ENCODE measurements at regions not wholly inside any gene's neighbourhood (a gene's known extent, or its start where the extent isn't known, plus 50 kb on each side); places are given as distances from the start of the nearest gene placed in this dataset.
"Not testable (repeated sequence)": the region's sequence is repeated elsewhere in the genome, so short reads cannot be mapped to it uniquely, and the experiment has no call there.

DNA sequence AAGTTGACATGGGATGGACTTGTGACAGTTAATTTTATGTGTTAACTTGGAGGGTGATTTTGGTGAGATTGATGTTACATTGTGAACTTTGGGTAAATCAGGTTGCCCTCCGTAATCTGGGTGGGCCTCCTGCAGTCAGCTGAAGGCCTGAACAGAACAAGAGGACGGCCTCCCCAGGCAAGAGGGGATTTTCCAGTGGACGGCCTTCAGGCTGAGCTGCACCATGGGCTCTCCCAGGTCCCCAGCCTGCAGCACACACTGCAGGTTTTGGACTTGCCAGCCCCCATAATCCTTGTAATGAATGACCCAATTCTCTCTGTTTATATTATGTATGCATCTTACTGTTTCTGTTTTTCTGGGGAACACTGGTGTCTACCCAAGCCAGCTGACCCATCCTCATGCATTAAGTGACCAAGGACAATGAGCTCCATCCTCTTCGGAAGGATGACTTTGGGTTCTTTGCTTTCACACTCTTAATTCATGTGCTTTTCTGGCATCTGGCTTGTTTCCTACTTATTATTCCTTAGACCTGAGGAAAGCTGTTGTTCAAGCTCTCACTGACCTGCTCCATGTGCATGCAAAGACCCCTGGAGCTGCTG, 64.2 kb downstream of the DACT2 start:
- no peak for DNase-seq

DNA sequence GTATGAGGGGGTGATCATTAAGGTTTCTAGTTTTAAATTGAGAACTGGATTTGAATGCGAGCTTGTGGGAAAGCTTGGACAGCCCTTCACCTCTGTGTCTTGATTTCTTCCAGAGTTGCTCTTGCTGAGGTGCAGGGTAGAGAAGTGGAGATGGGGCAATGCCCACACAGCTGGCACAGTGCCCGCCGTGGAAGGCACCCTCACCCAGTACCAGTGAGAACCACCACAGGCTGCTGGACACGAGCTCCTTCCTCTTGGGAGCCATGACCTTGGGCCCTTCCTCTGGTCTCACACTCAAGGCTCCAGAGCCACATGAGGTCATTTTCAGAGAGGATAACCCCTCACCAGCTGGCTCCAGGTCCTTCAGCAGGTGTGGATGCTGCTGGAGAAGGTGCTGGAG, 67.3 kb downstream of the DACT2 start:
- DNase-seq = no peak

DNA sequence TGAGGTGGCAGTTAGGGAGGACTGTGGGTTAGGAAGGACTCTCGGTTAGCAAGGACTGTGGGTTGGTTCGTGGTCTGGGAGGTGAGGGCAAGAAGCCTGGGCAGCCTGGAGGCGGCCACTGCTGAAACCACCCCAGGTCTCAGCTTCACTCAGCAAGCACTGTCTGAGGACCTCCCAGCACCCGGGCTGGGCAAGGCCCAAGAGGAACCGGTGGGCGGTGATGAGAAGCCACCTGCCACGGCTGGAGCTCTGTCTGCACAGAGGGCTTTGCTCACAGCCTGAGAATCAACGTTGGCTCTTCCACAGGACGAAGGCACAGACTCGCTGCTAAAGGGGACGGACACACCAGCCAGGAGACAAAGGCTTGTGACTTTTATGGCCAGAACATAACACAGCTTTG, 69.3 kb downstream of the DACT2 start:
- DNase-seq = no peak

- no peak for DNase-seq
Observed at GRCh38 chr6:168249746-168250145, 69.8 kb downstream of the DACT2 start.

DNA sequence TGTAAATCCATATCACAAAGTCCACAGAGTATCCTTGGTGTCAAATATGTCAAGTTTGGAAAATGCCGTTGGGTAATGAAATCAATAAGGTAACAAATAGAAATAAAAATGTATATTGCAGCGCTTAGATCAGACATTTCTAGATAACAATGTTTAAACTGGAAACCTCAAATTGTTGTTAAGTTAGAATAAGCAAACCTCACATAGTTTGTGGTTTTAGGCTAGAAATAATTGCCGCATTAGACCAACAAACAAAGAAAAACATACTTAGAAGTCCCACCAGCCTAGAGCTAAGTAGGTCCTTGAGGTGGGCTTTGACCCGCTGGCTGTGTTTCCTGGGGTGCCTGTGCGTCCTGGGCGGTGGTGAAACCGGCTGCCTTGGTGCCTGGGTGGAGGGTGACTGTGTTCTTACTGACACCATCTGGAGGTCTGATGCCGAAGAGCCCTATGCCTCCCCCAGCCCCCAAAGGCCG, 71.4 kb downstream of the DACT2 start:
- DNase-seq = no peak

GRCh38 chr6:168247443-168248147, 72.0 kb downstream of the DACT2 start:
- peak; percentile 68 for DNase-seq

GRCh38 chr6:168244961-168245551, 74.5 kb downstream of the DACT2 start:
- peak; percentile 60 for DNase-seq

GRCh38 chr6:168243812-168244376, 75.7 kb downstream of the DACT2 start:
- DNase-seq = no peak

DNA sequence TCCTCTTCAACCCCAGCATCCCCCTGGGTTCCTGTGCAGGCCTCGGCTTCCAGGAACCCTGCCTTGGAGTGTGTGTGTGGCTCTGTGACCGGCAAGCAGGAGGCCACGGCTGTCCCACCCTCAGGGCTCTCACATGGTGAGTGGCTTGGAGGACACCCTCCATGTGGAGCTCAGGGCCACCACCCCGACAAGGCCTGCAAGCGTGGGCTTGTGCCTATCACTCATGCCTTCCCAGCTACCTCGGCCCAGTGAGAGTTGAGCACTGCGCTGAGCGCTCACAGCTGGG, 76.7 kb downstream of the DACT2 start:
- no peak for DNase-seq

DNA sequence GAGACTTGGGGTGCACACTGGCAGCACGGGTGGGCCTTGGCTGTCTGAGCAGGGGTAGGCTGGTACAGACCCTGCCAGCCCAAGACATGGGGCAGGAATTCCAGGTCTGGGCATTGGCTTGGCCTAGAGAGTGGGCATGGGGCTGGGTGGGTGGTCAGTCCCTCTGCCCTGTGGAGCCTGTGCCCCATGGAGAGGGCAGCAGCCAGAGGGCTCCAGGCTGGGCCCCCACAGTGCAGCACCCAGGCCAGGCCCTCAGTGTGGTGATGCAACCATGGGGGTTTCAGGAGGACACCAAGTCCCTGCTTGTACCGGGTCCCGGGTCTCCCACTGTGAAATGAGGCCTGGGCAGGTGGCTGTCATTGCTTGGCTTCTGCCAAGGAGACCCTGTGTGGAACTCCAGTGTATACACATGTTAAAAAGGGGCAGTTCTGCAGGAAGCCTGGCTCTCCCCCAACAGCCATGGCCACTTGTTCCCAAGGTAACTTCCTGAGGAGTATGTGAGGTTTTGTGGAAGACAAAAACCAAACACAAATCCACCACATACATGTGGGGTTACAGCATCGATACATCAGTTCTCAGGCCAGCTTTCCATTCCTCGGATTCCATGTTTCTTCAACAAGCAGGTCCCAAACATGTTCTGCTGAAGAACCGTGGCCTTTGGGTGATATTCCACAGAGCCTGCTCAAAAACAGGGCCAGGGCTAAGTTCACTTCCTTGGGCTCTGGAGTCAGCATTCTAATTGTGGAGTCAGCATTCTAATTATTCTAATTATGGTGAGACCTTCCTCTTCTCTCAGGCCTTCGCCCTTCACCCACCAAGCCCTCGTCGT, 77.3 kb downstream of the DACT2 start:
- no peak for DNase-seq

- DNase-seq = no peak
Observed at GRCh38 chr6:168240160-168240559, 79.4 kb downstream of the DACT2 start.

GRCh38 chr6:168239044-168239773, 80.4 kb downstream of the DACT2 start:
- no peak for DNase-seq

DNA sequence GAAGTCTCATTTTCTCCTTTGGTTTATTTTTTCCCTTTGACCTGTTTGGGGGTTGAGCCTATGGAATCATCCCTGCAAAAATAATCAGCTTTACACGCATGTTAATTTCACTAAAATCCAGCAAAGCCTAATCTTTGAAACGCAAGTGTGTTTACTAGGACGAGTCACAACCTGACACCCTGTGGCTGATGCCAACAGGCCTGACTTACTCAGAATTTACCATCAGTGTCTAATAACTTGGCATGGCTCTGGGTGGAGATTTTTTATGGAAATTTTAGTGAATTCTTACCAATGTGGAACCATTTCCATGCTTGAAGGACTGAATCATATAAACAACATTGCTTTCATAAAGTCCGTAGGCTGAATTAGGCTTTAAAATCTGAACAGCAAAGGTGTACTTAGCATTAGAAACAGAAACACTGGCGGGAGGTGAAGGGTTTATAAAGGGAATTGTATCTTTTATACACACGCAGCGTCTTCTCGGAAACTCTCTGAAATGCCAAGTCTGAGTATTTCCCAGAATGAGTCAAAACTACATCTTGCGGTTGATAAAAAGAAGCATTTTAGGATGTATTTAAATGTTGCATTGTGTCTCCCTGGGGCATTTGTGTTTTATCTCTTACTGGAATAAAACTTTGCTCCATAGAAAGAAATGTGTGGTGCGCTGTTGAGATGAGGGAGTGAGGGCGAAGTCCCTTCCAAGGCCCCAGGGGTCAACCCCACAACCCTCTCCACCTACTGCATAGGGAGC, 81.2 kb downstream of the DACT2 start:
- DNase-seq = no peak

- DNase-seq = not testable (repeated sequence)
Observed at GRCh38 chr6:168233875-168234213, 85.7 kb downstream of the DACT2 start.

DNA sequence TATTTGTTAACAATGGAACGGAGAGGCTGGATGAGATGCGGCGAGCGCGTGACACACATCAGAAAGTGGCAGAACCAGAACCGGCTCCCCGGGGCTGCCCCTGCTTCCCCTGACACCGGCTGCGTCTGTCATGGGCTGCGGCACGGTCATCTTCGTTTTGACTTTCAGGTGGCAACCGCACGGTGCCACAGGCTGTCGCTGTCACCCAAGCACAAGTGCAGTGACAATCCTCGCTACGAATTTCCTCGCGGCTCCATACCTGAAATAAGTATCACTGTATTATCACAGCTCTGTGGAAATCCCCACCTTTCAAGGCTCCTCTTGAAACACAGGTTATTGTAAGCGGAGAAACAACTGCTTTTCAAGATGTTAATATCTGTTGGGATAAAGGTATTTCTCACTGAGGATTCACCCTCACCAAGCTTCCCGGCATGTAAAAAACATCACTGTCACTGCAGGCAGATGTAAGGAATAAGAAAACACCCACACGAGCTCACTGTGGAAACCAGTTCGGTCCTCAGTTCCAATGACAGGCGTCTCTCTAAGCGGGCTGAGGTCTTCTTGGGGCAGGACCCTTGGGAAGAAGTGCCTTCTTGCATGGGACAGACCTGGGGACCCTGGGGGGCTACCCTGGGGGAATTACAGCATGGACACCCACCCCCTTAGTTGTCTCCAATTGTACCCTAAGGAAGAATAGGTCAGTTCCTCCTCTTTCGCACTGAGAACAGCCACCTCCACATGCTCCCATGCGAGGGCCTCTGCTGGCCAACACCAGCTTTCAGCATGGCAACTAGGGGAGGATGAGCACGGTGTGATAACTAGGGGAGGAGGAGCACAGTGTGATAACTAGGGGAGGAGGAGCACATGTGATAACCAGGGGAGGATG, 86.3 kb downstream of the DACT2 start:
- DNase-seq = no peak

- no peak for DNase-seq
Observed at GRCh38 chr6:168232528-168232927, 87.0 kb downstream of the DACT2 start.

DNA sequence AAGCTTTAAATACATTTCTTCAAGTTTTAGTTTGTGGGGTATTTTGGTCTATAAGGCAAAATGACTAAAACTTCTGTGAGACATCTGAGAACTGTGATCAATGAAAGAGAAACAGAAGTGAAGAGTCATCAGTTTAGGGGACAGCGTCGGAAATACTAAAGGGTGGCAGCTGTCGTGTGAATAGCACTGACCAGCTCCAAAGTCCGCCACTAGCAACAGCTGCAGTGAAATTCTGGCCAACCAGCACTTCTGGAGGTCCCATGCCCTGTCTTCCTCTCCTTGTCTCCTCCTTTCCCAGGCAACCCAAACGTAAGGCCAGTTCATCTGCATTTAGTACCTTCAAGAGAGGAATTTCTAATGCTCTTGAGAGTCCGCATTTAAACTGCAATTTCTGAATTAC, 87.5 kb downstream of the DACT2 start:
- no peak for DNase-seq

- no peak for DNase-seq
Observed at GRCh38 chr6:168231393-168231957, 88.1 kb downstream of the DACT2 start.

GRCh38 chr6:168229368-168229752, 90.2 kb downstream of the DACT2 start:
- no peak for DNase-seq

DNA sequence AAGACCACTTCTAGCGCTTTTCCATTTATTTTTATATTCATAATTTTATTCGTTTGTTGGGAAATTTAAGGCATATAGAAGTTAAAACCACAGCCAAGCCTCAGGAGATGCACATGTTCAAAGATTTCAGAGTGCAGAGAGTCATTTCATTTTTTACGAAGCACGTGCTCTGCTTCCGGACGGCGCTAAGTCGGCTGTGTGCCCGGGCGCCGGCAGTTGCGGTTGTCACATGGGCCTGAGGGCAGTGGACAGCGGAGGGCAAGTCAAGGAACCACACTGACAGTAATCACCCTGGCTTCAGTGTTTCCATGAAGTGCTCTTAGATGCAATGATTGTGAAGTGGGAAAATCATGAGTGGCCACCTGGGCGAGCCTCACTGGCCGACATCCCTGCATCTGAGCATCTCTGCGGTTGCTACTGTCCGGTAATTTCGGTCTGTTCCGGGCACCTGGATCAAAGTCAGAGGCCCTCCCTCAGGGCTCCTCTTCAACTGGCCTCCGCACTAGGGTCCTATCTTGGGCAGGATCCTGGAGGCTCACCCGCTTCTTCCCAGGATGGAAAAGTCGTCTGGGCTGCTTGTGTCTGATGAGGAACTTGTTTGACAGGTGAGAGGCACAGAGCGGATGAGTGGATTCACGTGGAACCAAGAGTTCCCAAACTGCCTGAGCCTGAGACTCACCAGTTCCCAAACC, 90.8 kb downstream of the DACT2 start:
- no peak for DNase-seq
